WTC11 (cell line): ENCODE measurements at regions not wholly inside any gene's neighbourhood (a gene's known extent, or its start where the extent isn't known, plus 50 kb on each side); places are given as distances from the start of the nearest gene placed in this dataset.
"Not testable (repeated sequence)": the region's sequence is repeated elsewhere in the genome, so short reads cannot be mapped to it uniquely, and the experiment has no call there.

Experiments
- CREM ChIP-seq: sonication (generic); formaldehyde crosslinking; IDR thresholded peaks from 2 replicates; pipeline ENCODE4 v1.8.1; 2022; ENCODE audit warnings: mild to moderate bottlenecking, missing genetic modification reagents, moderate library complexity
- CTCF ChIP-seq: fragments of 200-600 bp; IDR thresholded peaks from 2 replicates; pipeline ENCODE4 v1.8.0; 2022; ENCODE audit warnings: antibody characterized with exemption
- E2F5 ChIP-seq: sonication (generic); formaldehyde crosslinking; IDR thresholded peaks from 2 replicates; pipeline ENCODE4 v1.8.1; 2022; ENCODE audit warnings: mild to moderate bottlenecking, moderate library complexity, missing genetic modification reagents
- ETV6 ChIP-seq: sonication (generic); formaldehyde crosslinking; IDR thresholded peaks from 2 replicates; pipeline ENCODE4 v1.8.1; 2022; ENCODE audit warnings: mild to moderate bottlenecking, missing genetic modification reagents
- IRF2 ChIP-seq: sonication (generic); formaldehyde crosslinking; IDR thresholded peaks from 2 replicates; pipeline ENCODE4 v1.8.0; 2022; ENCODE audit warnings: low read depth, missing genetic modification reagents, borderline replicate concordance
- NR3C1 ChIP-seq: sonication (generic); formaldehyde crosslinking; conservative IDR thresholded peaks from 2 replicates; pipeline ENCODE4 v1.8.1; 2023; ENCODE audit warnings: low read depth, mild to moderate bottlenecking, missing genetic modification reagents
- SP1 ChIP-seq: sonication (generic); formaldehyde crosslinking; conservative IDR thresholded peaks from 2 replicates; pipeline ENCODE4 v1.8.1; 2022; ENCODE audit warnings: missing genetic modification reagents
- TEAD4 ChIP-seq: sonication (generic); formaldehyde crosslinking; IDR thresholded peaks from 2 replicates; pipeline ENCODE4 v1.8.0; 2022; ENCODE audit warnings: mild to moderate bottlenecking, missing genetic modification reagents
- USF2 ChIP-seq: sonication (generic); formaldehyde crosslinking; IDR thresholded peaks from 2 replicates; pipeline ENCODE4 v1.8.1; 2023; ENCODE audit warnings: mild to moderate bottlenecking, missing genetic modification reagents, moderate library complexity

- TF ChIP-seq TEAD4; ETV6 (CRISPR knock-in tag); CTCF; IRF2; SP1 (CRISPR knock-in tag); USF2 (CRISPR knock-in tag); CREM; E2F5 (CRISPR knock-in tag); NR3C1 (CRISPR knock-in tag): not testable (repeated sequence)
These were observed 153.1 kb downstream of the GOLGA6L4 start for GRCh38 chr15:84388638-84389037.
